AG04449 (cell line): ENCODE measurements at regions not wholly inside any gene's neighbourhood (a gene's known extent, or its start where the extent isn't known, plus 50 kb on each side); places are given as distances from the start of the nearest gene placed in this dataset.
"Not testable (repeated sequence)": the region's sequence is repeated elsewhere in the genome, so short reads cannot be mapped to it uniquely, and the experiment has no call there.

Source experiments
- CTCF ChIA-PET: fragments of 350-600 bp; formaldehyde crosslinking; extraction: SDS; loops from one replicate; lab custom pipeline; 2021; ENCODE audit warnings: antibody characterized with exemption; lab: Yijun Ruan, JAX
- POLR2A ChIA-PET: fragments of 400-600, 350-600 bp; formaldehyde crosslinking; extraction: SDS; loops from one replicate; lab custom pipeline; 2020; ENCODE audit warnings: antibody characterized with exemption, inconsistent platforms; lab: Yijun Ruan, JAX
- DNase-seq: peaks from one replicate; pipeline ENCODE4 v3.0.0-alpha.2; 2010; ENCODE audit warnings: low read depth, low spot score
- H3K4me3 ChIP-seq: 2 replicates; pipeline ENCODE4 v1.5.1; 2011; ENCODE audit warnings: low read depth, mild to moderate bottlenecking, control low read depth, low read length
- TF ChIP-seq, protein P1 (sequence below): IDR thresholded peaks from one replicate; pipeline ENCODE4 v1.5.1; 2011; ENCODE audit warnings: mild to moderate bottlenecking, moderate library complexity, low read length, control low read depth, inconsistent platforms; ENCODE audit not compliant: insufficient read depth; ENCODE audit errors: missing control alignments

DNA sequence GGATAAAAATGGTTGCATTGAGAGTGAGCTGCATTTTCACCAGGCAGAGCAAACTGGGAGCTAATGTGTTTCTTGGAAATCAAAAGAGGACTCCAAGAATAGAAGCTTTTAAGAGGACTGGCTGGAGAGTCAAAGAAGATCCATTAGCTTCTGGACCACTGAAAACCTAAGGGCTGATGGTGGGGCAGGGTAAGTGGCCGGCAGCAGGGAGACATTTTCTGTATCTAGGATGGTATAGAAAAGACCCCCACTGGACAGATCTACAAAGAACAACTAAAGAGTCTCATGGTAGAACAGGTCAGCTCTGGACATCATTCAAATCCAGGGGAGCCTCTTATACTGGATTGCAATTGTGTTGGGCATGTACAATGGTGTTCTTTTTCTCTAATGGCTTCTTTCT is 262.3 kb downstream of the PTGER3 start:
- DNase-seq, result no peak
- TF ChIP-seq, protein P1, sequence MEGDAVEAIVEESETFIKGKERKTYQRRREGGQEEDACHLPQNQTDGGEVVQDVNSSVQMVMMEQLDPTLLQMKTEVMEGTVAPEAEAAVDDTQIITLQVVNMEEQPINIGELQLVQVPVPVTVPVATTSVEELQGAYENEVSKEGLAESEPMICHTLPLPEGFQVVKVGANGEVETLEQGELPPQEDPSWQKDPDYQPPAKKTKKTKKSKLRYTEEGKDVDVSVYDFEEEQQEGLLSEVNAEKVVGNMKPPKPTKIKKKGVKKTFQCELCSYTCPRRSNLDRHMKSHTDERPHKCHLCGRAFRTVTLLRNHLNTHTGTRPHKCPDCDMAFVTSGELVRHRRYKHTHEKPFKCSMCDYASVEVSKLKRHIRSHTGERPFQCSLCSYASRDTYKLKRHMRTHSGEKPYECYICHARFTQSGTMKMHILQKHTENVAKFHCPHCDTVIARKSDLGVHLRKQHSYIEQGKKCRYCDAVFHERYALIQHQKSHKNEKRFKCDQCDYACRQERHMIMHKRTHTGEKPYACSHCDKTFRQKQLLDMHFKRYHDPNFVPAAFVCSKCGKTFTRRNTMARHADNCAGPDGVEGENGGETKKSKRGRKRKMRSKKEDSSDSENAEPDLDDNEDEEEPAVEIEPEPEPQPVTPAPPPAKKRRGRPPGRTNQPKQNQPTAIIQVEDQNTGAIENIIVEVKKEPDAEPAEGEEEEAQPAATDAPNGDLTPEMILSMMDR, result no peak
- POLR2A ChIA-PET, result no interaction called here
- H3K4me3 ChIP-seq, result no peak overlapping the region
- CTCF ChIA-PET, result no interaction called here

DNA sequence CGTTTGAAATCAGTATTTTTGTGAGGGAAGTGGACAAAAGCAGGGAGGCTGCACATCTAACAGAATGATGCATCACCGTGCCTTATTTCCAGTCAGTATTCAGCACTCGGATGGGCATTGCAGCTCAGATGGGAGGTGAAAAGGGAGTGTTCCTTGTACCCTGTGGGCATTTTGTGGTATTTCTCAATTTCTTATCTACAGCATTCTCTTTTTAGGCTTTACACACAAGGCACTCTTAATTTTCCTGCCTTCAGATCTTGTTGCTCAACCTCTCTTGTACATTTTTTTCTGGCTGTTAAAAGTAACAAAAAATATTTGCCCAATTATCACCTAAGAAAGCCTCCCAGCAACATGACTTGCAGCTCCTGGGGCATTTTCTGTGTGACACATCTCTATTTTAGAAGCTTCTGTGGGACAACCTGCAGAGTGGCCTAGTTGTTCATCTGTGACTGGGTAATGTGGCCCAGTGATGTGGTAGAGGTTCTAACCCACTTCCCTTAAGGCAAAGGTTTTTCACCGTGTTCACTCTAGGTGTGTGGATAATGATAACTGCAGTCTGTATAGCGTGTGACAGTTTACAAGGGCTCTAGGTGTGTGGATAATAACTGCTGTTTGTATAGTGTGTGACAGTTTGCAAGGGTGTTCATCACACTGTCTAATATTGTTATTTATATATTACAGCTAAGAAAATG is 257.2 kb downstream of the PTGER3 start:
- no peak overlapping the region for H3K4me3 ChIP-seq
- DNase-seq, result no peak
- POLR2A ChIA-PET, result no interaction called here
- TF ChIP-seq, protein P1, result no peak
- CTCF ChIA-PET, result no interaction called here

DNA sequence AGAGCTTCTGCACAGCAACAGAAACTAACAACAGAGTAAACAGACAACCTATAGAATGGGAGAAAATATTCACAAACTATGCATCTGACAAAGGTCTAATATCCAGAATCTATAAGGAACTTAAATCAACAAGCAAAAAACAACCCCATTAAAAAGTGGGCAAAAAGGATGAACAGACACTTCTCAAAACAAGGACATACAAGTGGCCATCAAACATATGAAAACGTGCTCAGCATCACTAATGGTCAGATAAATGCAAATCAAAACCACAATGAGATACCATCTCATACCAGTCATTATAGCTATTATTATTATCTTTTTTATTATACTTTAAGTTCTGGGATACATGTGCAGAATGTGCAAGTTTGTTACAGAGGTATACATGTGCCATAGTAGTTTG is 252.6 kb downstream of the PTGER3 start:
- POLR2A ChIA-PET, CTCF ChIA-PET, DNase-seq, H3K4me3 ChIP-seq: not testable (repeated sequence)

DNA sequence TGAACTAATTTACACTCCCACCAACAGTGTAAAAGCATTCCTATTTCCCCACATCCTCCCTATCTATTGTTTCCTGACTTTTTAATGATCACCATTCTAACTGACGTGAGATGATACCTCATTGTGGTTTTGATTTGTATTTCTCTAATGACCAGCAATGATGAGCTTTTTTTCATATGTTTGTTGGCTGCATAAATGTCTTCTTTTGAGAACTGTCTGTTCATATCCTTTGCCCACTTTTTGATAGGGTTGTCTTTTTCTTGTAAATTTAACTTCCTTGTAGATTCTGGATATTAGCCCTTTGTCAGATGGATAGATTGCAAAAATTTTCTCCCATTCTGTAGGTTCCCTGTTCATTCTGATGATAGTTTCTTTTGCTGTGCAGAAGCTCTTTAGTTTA is 251.3 kb downstream of the PTGER3 start:
- POLR2A ChIA-PET, CTCF ChIA-PET, H3K4me3 ChIP-seq, DNase-seq: not testable (repeated sequence)

DNA sequence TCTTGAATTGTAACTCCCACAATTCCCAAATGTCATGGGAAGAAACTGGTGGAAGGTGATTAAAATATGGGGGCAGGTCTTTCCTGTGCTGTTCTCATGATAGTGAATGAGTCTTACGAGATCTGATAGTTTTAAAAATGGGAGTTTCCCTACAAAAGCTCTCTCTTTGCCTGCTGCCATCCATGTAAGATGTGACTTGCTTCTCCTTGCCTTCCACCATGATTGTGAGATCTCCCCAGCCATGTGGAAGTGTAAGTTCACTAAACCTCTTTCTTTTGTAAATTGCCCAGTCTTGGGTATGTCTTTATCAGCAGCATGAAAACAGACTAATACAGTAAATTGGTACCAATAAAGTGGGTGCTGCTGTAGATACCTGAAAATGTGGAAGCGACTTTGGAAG is 245.0 kb downstream of the PTGER3 start:
- DNase-seq, POLR2A ChIA-PET, CTCF ChIA-PET, H3K4me3 ChIP-seq: not testable (repeated sequence)

GRCh38 chr1:70805641-70806040 is 242.0 kb downstream of the PTGER3 start:
- DNase-seq, result no peak
- H3K4me3 ChIP-seq, result no peak overlapping the region
- ChIA-PET CTCF (no interaction called here), POLR2A (no interaction called here)
- TF ChIP-seq, protein P1, result no peak

DNA sequence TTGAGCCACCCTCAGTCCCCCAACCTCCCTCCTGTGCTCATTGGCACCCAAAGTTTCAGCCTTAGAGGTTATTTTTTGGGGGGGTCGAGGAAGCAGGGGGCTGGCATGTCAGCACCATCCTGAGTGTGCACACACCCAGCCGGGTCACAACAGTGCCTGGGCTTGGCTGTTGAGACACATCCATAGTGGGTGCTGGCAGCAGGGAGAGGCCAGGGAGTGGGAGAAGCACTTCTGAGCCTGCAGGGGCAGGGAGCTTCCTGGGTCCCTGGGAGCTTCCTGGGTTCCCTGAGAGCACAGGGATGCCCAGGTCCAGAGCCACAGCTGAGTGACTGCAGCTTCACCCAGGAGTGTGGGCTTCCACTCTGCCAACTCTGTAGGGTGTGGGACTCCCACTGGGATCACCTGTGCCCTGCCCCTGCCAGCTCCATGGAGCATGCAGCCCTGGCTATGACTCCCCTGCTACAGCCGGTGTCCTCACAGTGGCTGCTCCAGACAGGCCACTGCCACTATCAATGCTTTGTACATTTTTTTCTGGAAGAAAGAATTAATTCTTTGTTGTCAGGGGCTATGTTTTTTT is 240.4 kb downstream of the PTGER3 start:
- ChIA-PET POLR2A (no interaction called here), CTCF (no interaction called here)
- H3K4me3 ChIP-seq, result no peak overlapping the region
- TF ChIP-seq, protein P1, result no peak
- no peak for DNase-seq

GRCh38 chr1:70809069-70809468 is 238.5 kb downstream of the PTGER3 start:
- TF ChIP-seq, protein P1, result no peak
- ChIA-PET CTCF (no interaction called here), POLR2A (no interaction called here)
- no peak overlapping the region for H3K4me3 ChIP-seq
- no peak for DNase-seq
